ENCODE measurements at regions not wholly inside any gene's neighbourhood (a gene's known extent, or its start where the extent isn't known, plus 50 kb on each side); places are given as distances from the start of the nearest gene placed in this dataset.

DNA sequence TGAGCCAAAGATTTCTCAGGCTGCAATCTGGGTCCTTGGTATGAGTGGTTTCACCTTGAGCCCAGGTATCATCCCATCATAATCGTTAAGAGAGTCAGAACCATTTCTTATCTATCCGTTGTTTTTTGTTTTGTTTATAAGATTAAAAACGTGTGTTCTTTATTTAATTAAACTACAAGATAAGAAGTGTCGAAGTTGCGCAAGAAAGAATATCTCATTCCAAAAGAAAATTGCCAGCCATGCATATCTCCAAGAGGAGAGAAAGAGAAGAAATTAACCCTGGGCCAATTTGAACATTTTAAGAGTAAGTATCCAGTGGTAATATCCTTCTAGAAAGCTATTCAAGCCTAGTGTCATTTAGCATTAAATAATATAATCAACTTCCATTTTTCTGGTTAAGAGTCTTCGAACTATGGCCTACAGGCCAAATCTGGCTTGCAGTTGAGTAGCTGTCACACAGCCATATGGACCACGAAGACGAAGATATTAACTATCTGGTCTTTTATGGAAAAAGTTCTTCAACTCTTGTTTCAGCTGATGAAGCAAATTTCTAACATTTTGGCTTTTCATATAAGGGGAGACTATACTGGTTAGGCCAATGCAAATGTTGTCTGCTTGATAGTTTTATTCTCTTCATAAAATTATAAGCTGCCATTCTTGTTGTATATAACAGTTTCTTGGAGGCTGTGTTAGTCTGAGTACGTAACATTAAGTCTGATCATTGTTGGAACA lies 576.4 kb downstream of the REEP3 start:
- TF ChIP-seq, protein P1, sequence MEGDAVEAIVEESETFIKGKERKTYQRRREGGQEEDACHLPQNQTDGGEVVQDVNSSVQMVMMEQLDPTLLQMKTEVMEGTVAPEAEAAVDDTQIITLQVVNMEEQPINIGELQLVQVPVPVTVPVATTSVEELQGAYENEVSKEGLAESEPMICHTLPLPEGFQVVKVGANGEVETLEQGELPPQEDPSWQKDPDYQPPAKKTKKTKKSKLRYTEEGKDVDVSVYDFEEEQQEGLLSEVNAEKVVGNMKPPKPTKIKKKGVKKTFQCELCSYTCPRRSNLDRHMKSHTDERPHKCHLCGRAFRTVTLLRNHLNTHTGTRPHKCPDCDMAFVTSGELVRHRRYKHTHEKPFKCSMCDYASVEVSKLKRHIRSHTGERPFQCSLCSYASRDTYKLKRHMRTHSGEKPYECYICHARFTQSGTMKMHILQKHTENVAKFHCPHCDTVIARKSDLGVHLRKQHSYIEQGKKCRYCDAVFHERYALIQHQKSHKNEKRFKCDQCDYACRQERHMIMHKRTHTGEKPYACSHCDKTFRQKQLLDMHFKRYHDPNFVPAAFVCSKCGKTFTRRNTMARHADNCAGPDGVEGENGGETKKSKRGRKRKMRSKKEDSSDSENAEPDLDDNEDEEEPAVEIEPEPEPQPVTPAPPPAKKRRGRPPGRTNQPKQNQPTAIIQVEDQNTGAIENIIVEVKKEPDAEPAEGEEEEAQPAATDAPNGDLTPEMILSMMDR (IDR thresholded peaks at IDR 0.05), result no peak
- H3K4me1 ChIP-seq, result no peaks in the 10 kb centered on the region
- intact Hi-C loops (cut with DNase I; ENCODE audit: low total_unique reads), result no loop called here

DNA sequence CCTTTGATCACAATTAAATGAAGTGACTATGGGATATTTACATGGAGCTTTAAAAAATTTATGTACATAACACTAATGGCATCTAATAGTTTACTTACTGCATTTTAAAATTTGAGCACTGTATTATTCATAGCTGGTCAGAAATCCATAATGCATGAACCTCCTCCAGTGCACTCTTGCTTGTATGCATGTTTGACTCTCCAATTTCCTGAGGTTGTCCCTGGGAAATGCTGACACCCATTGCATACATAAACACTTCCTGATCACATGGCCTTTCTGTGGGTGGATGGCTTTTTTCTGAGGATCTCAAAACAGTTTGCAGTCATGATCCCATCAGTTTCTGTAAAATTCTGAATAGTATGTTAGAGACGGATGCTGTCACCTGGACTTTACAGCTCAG lies 577.8 kb downstream of the REEP3 start:
- H3K27ac ChIP-seq, result no peak overlapping the region
- H3K27me3 ChIP-seq, result no peaks in the 10 kb centered on the region
- no peaks in the 10 kb centered on the region for H3K36me3 ChIP-seq
- intact Hi-C loops (cut with DNase I; ENCODE audit: low total_unique reads), result no loop called here
- H3K9me3 ChIP-seq, result no peaks in the 10 kb centered on the region
- no peak for DNase-seq
- TF ChIP-seq, protein P1 (IDR thresholded peaks at IDR 0.05), result no peak
- no peak overlapping the region for H3K4me3 ChIP-seq
- H3K4me1 ChIP-seq, result no peaks in the 10 kb centered on the region

More for the DNA sequence above, 576.4 kb downstream of the REEP3 start:
- Histone ChIP-seq H3K27ac (no peak overlapping the region), H3K9me3 (no peaks in the 10 kb centered on the region), H3K27me3 (no peaks in the 10 kb centered on the region), H3K4me3 (no peak overlapping the region), H3K36me3 (no peaks in the 10 kb centered on the region)
- DNase-seq, result no peak

DNA sequence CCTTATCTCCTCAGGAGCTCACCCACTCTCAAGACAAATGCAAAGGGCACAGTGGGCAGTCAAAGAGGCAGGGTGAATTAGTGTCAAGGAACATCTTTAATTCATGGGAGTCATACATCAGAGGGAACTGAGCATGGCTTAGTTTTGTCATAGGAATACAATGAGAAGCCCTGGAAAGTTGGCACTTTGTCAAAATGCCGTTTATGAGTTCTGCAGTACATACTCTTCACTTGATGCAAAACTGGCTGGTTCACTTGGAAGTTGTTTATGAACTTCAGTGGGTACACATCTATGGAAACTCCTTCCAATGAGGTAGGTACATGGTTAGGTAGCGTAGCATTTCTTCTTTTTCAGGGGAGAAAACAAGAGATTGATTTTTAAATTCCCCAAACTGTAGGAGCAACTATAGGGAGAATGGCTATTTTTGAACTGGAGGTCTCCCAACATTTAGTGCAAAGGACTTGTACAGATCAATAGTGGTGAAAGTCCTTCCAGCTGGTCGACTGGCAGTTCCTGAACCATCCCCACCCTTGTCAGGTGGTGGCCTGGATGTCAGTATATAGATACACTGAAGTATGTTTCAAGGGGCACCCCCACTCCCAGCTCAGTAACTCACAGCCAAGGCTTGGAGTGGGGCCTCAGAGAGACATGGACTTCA lies 580.5 kb downstream of the REEP3 start:
- Histone ChIP-seq H3K27me3 (no peaks in the 10 kb centered on the region), H3K9me3 (no peaks in the 10 kb centered on the region), H3K4me1 (no peaks in the 10 kb centered on the region), H3K27ac (no peak overlapping the region), H3K36me3 (no peaks in the 10 kb centered on the region), H3K4me3 (no peak overlapping the region)
- DNase-seq, result no peak
- intact Hi-C loops (cut with DNase I; ENCODE audit: low total_unique reads), result no loop called here
- TF ChIP-seq, protein P1 (IDR thresholded peaks at IDR 0.05), result no peak

DNA sequence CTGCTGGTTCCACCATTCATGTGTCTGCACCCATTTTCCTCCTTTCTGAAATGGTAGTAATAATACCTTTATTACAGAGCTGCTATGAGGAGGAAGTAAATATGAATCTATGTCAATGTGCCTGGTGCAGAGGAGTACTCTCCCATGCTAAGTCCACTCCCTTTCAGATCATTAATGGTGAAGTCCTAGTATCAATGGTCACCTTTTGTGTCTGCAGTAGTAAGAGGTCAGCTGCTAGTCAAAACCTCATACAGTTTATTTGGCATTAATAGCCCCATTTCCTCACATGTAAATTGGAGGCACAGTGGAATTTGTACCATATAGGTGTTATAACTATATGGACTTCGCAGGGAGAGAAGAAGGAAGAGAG lies 581.0 kb downstream of the REEP3 start:
- TF ChIP-seq, protein P1 (IDR thresholded peaks at IDR 0.05), result no peak
- Histone ChIP-seq H3K9me3 (no peaks in the 10 kb centered on the region), H3K4me3 (no peak overlapping the region), H3K36me3 (no peaks in the 10 kb centered on the region), H3K4me1 (no peaks in the 10 kb centered on the region), H3K27me3 (no peaks in the 10 kb centered on the region), H3K27ac (no peak overlapping the region)
- DNase-seq, result no peak
- intact Hi-C loops (cut with DNase I; ENCODE audit: low total_unique reads), result no loop called here

GRCh38 chr10:64102916-64103315 lies 581.7 kb downstream of the REEP3 start:
- intact Hi-C loops (cut with DNase I; ENCODE audit: low total_unique reads), result no loop called here
- no peaks in the 10 kb centered on the region for H3K4me1 ChIP-seq
- H3K27me3 ChIP-seq, result no peaks in the 10 kb centered on the region
- TF ChIP-seq, protein P1 (IDR thresholded peaks at IDR 0.05), result no peak
- H3K27ac ChIP-seq, result no peak overlapping the region
- no peaks in the 10 kb centered on the region for H3K36me3 ChIP-seq
- no peaks in the 10 kb centered on the region for H3K9me3 ChIP-seq
- no peak for DNase-seq
- H3K4me3 ChIP-seq, result no peak overlapping the region
